ENCODE measurements at regions not wholly inside any gene's neighbourhood (a gene's known extent, or its start where the extent isn't known, plus 50 kb on each side); places are given as distances from the start of the nearest gene placed in this dataset.

GRCh38 chr20:16111852-16112412 is 461.3 kb downstream of the KIF16B start:
- POLR2A ChIA-PET = no interaction called here
- no peaks in the 10 kb centered on the region for H3K4me1 ChIP-seq (ENCODE audit: control insufficient read depth, insufficient read depth, low read length)
- no peak for ATAC-seq
- no peaks in the 10 kb centered on the region for H3K79me2 ChIP-seq (ENCODE audit: control insufficient read depth, insufficient read depth, low read length)
- SMC1A ChIA-PET (ENCODE audit: uncharacterized antibody, unreplicated experiment) = no interaction called here
- 27% methylated on average over 6 of the region's 6 CpGs for WGBS (ENCODE audit: insufficient coverage, insufficient replicate concordance, low lambda C conversion rate, missing lambda C conversion rate)
- in situ Hi-C loops (cut with MboI) (no loop called here), intact Hi-C loops (cut with micrococcal nuclease; ENCODE audit: unreplicated experiment) (no loop called here)
- no peak for DNase-seq (ENCODE audit: low read depth, low spot score)
- no peak overlapping the region for H3K9ac ChIP-seq (ENCODE audit: control insufficient read depth, insufficient read depth, low read length)
- no TSS peak for BruUV-seq (replicated peaks)
- H3K27ac ChIP-seq (ENCODE audit: control insufficient read depth, insufficient read depth) = no peak overlapping the region
- H3K36me3 ChIP-seq (ENCODE audit: control insufficient read depth in 2 of 2, insufficient read depth in 2 of 2, low read length in 1 of 2) = no peaks in the 10 kb centered on the region
- H3K4me2 ChIP-seq (ENCODE audit: control insufficient read depth, insufficient read depth) = no peak overlapping the region
- no peak overlapping the region for H3K4me3 ChIP-seq
- no peak for FAIRE-seq
- H4K20me1 ChIP-seq (ENCODE audit: control insufficient read depth, insufficient read depth) = no peaks in the 10 kb centered on the region
- no peak for TF ChIP-seq MTA3 (IDR thresholded peaks at IDR 0.05; ENCODE audit: borderline replicate concordance, low read length)
- no peak for TF ChIP-seq NFYB (IDR thresholded peaks at IDR 0.05; ENCODE audit: insufficient read depth, low read depth, low read length)
- no peak for TF ChIP-seq USF2 (IDR thresholded peaks at IDR 0.05; ENCODE audit: borderline replicate concordance, low read depth, low read length)
- TF ChIP-seq SIX5 (IDR thresholded peaks at IDR 0.05; ENCODE audit: low read depth, low read length, severe bottlenecking) = no peak
- TF ChIP-seq DPF2 (IDR thresholded peaks at IDR 0.05) = no peak
- TF ChIP-seq SMAD5 (IDR thresholded peaks at IDR 0.05; ENCODE audit: low read depth) = no peak
- TF ChIP-seq MEF2B (IDR thresholded peaks at IDR 0.05; ENCODE audit: partially characterized antibody, poor library complexity, severe bottlenecking) = no peak
- TF ChIP-seq ZBTB4 (CRISPR knock-in tag; IDR thresholded peaks at IDR 0.05) = no peak
- no peak for TF ChIP-seq HDAC2 (IDR thresholded peaks at IDR 0.05)
- TF ChIP-seq ZBED1 (IDR thresholded peaks at IDR 0.05; ENCODE audit: borderline replicate concordance) = no peak
- no peak for TF ChIP-seq BMI1 (IDR thresholded peaks at IDR 0.05; ENCODE audit: borderline replicate concordance)
- TF ChIP-seq MEF2A (IDR thresholded peaks at IDR 0.05; ENCODE audit: insufficient read depth, low read depth, low read length) = no peak
- no peak for TF ChIP-seq BHLHE40 (IDR thresholded peaks at IDR 0.05; ENCODE audit: borderline replicate concordance in 1 of 2, low read depth in 2 of 2, low read length in 1 of 2)
- TF ChIP-seq MTA2 (IDR thresholded peaks at IDR 0.05; ENCODE audit: low read depth) = no peak
- TF ChIP-seq ASH2L (IDR thresholded peaks at IDR 0.05; ENCODE audit: borderline replicate concordance, low read depth) = no peak
- no peak for TF ChIP-seq ATF2 (IDR thresholded peaks at IDR 0.05; ENCODE audit: low read length)
- no peak for TF ChIP-seq MLLT1 (IDR thresholded peaks at IDR 0.05)
- TF ChIP-seq RCOR1 (conservative IDR thresholded peaks at IDR 0.05; ENCODE audit: low read depth, low read length) = no peak
- H3K27me3 ChIP-seq (replicated peaks in 1 of 2; ENCODE audit: control insufficient read depth in 2 of 2, insufficient read depth in 2 of 2, low read length in 1 of 2) = no peaks in the 10 kb centered on the region; a peak in 1 of 4 replicates
- no peak overlapping the region for H2AFZ ChIP-seq (ENCODE audit: control insufficient read depth, low read depth, low read length)
- RAD21 ChIA-PET (ENCODE audit: unreplicated experiment) = no interaction called here
- CTCF ChIA-PET = no interaction called here
- H3K9me3 ChIP-seq (replicated peaks; ENCODE audit: control insufficient read depth, insufficient read depth, low read length) = no peaks in the 10 kb centered on the region; the same call in 2 of the 3 replicates
